Liver (tissue), 8 donors: ENCODE measurements at regions not wholly inside any gene's neighbourhood (a gene's known extent, or its start where the extent isn't known, plus 50 kb on each side); places are given as distances from the start of the nearest gene placed in this dataset.
A peak's percentile ranks its signal among the peaks of the same experiment; 100 is the strongest.

Experiments
- DNase-seq: peaks from one replicate; pipeline ENCODE4 v3.0.0-alpha.2; 2017; ENCODE audit warnings: low spot score
- H3K27ac ChIP-seq, 2 donors: one replicate each; pipeline ENCODE4 v1.7.0; 2013; ENCODE audit warnings: inconsistent platforms in 2 of 2, low read length in 2 of 2, control low read depth in 1 of 2, low read depth in 1 of 2, mild to moderate bottlenecking in 1 of 2
- H3K27me3 ChIP-seq, 4 donors: one replicate each; pipeline versions ENCODE4 v1.6.1 to v1.7.0; 2013; ENCODE audit warnings: low read length in 3 of 4, inconsistent platforms in 1 of 4, mild to moderate bottlenecking in 1 of 4, moderate library complexity in 1 of 4; ENCODE audit not compliant: control insufficient read depth in 4 of 4, insufficient read depth in 4 of 4
- H3K36me3 ChIP-seq, 4 donors: one replicate each; pipeline versions ENCODE4 v1.6.1 to v1.7.0; 2013; ENCODE audit warnings: low read length in 3 of 4, mild to moderate bottlenecking in 3 of 4, low read depth in 1 of 4, moderate library complexity in 1 of 4; ENCODE audit not compliant: control insufficient read depth in 4 of 4, insufficient read depth in 3 of 4
- H3K4me1 ChIP-seq, 4 donors: one replicate each; pipeline versions ENCODE4 v1.6.1 to v1.7.0; 2013; ENCODE audit warnings: low read length in 3 of 4, mild to moderate bottlenecking in 3 of 4, moderate library complexity in 1 of 4; ENCODE audit not compliant: control insufficient read depth in 4 of 4, insufficient read depth in 4 of 4
- H3K4me3 ChIP-seq, 3 donors: one replicate each; pipeline versions ENCODE4 v1.6.1 to v1.7.0; 2013; ENCODE audit warnings: low read length in 3 of 3, control low read depth in 1 of 3, low read depth in 1 of 3, mild to moderate bottlenecking in 1 of 3
- H3K9ac ChIP-seq, 2 donors: one replicate each; pipeline ENCODE4 v1.7.0; 2013; ENCODE audit warnings: low read length in 2 of 2, mild to moderate bottlenecking in 2 of 2, moderate library complexity in 2 of 2, control low read depth in 1 of 2, low read depth in 1 of 2
- H3K9me3 ChIP-seq, 4 donors: one replicate each; pipeline versions ENCODE4 v1.6.1 to v1.7.0; 2013; ENCODE audit warnings: low read length in 3 of 4; ENCODE audit not compliant: control insufficient read depth in 4 of 4
- EGR1 ChIP-seq, 2 donors: IDR thresholded peaks; 2 replicates each; pipeline ENCODE4 v1.6.1; 2016 to 2018; ENCODE audit warnings: antibody characterized with exemption in 2 of 2, low read depth in 2 of 2
- FOXA1 ChIP-seq: IDR thresholded peaks from 2 replicates; pipeline ENCODE4 v1.6.1; 2016; ENCODE audit warnings: antibody characterized with exemption
- FOXA2 ChIP-seq: IDR thresholded peaks from 2 replicates; pipeline ENCODE4 v1.6.1; 2016; ENCODE audit warnings: antibody characterized with exemption
- GABPA ChIP-seq, 2 donors: IDR thresholded peaks in 1 of 2; conservative IDR thresholded peaks in 1 of 2; 2 replicates each; pipeline ENCODE4 v1.6.1; 2016; ENCODE audit warnings: antibody characterized with exemption in 2 of 2, mild to moderate bottlenecking in 1 of 2, moderate library complexity in 1 of 2
- HNF4A ChIP-seq, 2 donors: conservative IDR thresholded peaks; 2 replicates each; pipeline ENCODE4 v1.6.1; 2016; ENCODE audit warnings: antibody characterized with exemption in 2 of 2, mild to moderate bottlenecking in 2 of 2
- HNF4G ChIP-seq: IDR thresholded peaks from 2 replicates; pipeline ENCODE4 v1.6.1; 2016; ENCODE audit warnings: antibody characterized with exemption
- JUND ChIP-seq, 2 donors: IDR thresholded peaks; 2 replicates each; pipeline ENCODE4 v1.6.1; 2016; ENCODE audit warnings: antibody characterized with exemption in 2 of 2
- NR2F2 ChIP-seq: IDR thresholded peaks from 2 replicates; pipeline ENCODE4 v1.6.1; 2016; ENCODE audit warnings: antibody characterized with exemption
- RAD21 ChIP-seq, 2 donors: IDR thresholded peaks; 2 replicates each; pipeline ENCODE4 v1.6.1; 2016; ENCODE audit warnings: antibody characterized with exemption in 2 of 2, mild to moderate bottlenecking in 2 of 2
- REST ChIP-seq: IDR thresholded peaks from 2 replicates; pipeline ENCODE4 v1.6.1; 2016; ENCODE audit warnings: antibody characterized with exemption, mild to moderate bottlenecking
- RXRA ChIP-seq, 2 donors: IDR thresholded peaks; 2 replicates each; pipeline ENCODE4 v1.6.1; 2017 to 2018; ENCODE audit warnings: antibody characterized with exemption in 2 of 2, mild to moderate bottlenecking in 1 of 2
- SP1 ChIP-seq: IDR thresholded peaks from 2 replicates; pipeline ENCODE4 v1.6.1; 2018; ENCODE audit warnings: antibody characterized with exemption, mild to moderate bottlenecking
- TAF1 ChIP-seq: conservative IDR thresholded peaks from 2 replicates; pipeline ENCODE4 v1.6.1; 2016; ENCODE audit warnings: antibody characterized with exemption, mild to moderate bottlenecking
- YY1 ChIP-seq: IDR thresholded peaks from 2 replicates; pipeline ENCODE4 v1.6.1; 2016; ENCODE audit warnings: antibody characterized with exemption, mild to moderate bottlenecking
- ZBTB33 ChIP-seq: IDR thresholded peaks from 2 replicates; pipeline ENCODE4 v1.6.1; 2016; ENCODE audit warnings: antibody characterized with exemption
- WGBS: extraction: QIAGEN DNeasy Blood & Tissue Kit; methylation state at CpG from one replicate; pipeline ENCODE4 v1.1.7; 2013; 5-methylcytosine and 5-hydroxymethylcytosine counted together
- TF ChIP-seq, protein P1 (sequence below): IDR thresholded peaks from 2 replicates; pipeline ENCODE4 v1.6.1; 2016; ENCODE audit warnings: antibody characterized with exemption
- TF ChIP-seq, protein P2 (sequence below): IDR thresholded peaks from 2 replicates; pipeline ENCODE4 v1.6.1; 2016; ENCODE audit warnings: antibody characterized with exemption
- TF ChIP-seq, protein P3 (sequence below): fragments of 150-350 bp; IDR thresholded peaks from 2 replicates; pipeline ENCODE4 v1.5.1; 2017; ENCODE audit warnings: improper control_type of control experiment, low read depth, low read length; ENCODE audit not compliant: missing input control
- donor health status: healthy.
- donor health status: healthy.
- donor health status: healthy.
- donor health status: healthy.
- donor health status: healthy.

DNA sequence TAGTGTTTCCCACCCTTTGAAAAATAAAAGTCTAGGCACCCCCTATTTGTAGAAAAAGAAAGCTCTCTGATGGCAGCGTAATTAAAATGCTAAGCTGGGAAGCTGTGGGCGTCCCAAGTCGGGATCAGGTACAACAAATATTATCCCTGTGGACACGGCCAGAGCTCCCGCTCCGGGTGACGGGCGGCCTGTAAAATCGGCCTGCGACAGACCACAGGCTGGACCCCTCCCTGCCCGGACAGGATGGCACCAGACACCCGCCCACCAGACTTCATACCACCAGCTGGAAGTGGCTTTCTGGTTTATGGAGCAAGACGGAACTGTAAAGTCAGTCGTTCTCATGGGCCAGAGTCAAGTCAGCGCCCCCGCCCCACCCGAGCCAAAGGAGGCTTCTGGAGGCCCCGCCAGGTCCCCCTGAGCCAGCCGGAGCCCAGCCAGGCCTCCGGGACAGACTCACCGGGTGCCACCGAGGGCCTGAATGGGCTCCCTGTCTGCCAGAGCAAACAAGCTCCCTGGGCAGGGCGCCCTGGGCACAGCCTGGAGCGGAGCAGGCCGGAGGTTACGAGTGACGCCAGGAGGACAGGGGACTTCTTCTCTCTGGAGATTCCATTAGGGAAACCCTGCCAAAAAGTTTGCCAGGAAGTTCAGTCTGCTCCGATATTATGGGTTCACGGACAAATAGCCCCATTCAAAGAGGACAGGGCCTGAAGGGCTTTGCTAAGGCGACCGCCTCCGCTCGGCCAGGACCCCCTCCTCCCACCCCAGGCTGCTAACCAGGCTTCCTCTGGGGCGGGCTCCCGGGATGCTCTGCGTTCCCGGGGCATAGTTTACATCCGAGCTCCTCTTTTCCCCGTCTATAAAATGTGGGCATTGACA is 173.7 kb downstream of the ERCC6L2 start:
- TF ChIP-seq FOXA1 (peak; percentile 40), GABPA (IDR thresholded peaks at IDR 0.05 in 1 of 2, conservative IDR thresholded peaks at IDR 0.05 in 1 of 2) (no peak), REST (peak; percentile 59), ZBTB33 (peak; percentile 54), HNF4A (conservative IDR thresholded peaks at IDR 0.05) (peak; percentile 28 to 67), RAD21 (IDR thresholded peaks at IDR 0.05) (peak; percentile 44 to 48), HNF4G (no peak), YY1 (peak; percentile 77), SP1 (peak; percentile 71), EGR1 (IDR thresholded peaks at IDR 0.05; ENCODE audit: low read depth in 2 of 2) (no peak), RXRA (IDR thresholded peaks at IDR 0.05) (peak; percentile 51 to 76), TAF1 (no peak), FOXA2 (peak; percentile 38), JUND (IDR thresholded peaks at IDR 0.05) (peak in 1 of 2 donors; percentile 32), NR2F2 (peak; percentile 49)
- TF ChIP-seq, protein P1, sequence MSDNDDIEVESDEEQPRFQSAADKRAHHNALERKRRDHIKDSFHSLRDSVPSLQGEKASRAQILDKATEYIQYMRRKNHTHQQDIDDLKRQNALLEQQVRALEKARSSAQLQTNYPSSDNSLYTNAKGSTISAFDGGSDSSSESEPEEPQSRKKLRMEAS = peak; percentile 28
- TF ChIP-seq, protein P2, sequence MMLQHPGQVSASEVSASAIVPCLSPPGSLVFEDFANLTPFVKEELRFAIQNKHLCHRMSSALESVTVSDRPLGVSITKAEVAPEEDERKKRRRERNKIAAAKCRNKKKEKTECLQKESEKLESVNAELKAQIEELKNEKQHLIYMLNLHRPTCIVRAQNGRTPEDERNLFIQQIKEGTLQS = no peak
- TF ChIP-seq, protein P3, sequence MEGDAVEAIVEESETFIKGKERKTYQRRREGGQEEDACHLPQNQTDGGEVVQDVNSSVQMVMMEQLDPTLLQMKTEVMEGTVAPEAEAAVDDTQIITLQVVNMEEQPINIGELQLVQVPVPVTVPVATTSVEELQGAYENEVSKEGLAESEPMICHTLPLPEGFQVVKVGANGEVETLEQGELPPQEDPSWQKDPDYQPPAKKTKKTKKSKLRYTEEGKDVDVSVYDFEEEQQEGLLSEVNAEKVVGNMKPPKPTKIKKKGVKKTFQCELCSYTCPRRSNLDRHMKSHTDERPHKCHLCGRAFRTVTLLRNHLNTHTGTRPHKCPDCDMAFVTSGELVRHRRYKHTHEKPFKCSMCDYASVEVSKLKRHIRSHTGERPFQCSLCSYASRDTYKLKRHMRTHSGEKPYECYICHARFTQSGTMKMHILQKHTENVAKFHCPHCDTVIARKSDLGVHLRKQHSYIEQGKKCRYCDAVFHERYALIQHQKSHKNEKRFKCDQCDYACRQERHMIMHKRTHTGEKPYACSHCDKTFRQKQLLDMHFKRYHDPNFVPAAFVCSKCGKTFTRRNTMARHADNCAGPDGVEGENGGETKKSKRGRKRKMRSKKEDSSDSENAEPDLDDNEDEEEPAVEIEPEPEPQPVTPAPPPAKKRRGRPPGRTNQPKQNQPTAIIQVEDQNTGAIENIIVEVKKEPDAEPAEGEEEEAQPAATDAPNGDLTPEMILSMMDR = no peak
- Histone ChIP-seq H3K4me3 (peak overlapping the region in 1 of 3 donors; percentile 33), H3K36me3 (no peaks in the 10 kb centered on the region), H3K9ac (peak overlapping the region; percentile 64 to 84), H3K9me3 (no peaks in the 10 kb centered on the region), H3K27me3 (no peaks in the 10 kb centered on the region), H3K27ac (peak overlapping the region; percentile 92), H3K4me1 (peaks cover 9 to 27% (median 18%) of the 10 kb centered on the region in 4 donors)
- WGBS = 42% methylated on average over 39 of the region's 39 CpGs
- no peak for DNase-seq
